Thymus (tissue), 11 donors: ENCODE measurements at regions not wholly inside any gene's neighbourhood (a gene's known extent, or its start where the extent isn't known, plus 50 kb on each side); places are given as distances from the start of the nearest gene placed in this dataset.

Source experiments
- DNase-seq, 9 donors: peaks; one replicate each; pipeline ENCODE4 v3.0.0-alpha.2; 2013; ENCODE audit warnings: low spot score in 9 of 9, low read depth in 6 of 9, missing footprints in 1 of 9
- H3K27ac ChIP-seq, 2 donors: one replicate each; pipeline ENCODE4 v1.5.1; 2013; ENCODE audit warnings: control low read depth in 1 of 2, low read depth in 1 of 2, low read length in 1 of 2, mild to moderate bottlenecking in 1 of 2, moderate library complexity in 1 of 2
- H3K27me3 ChIP-seq, 2 donors: one replicate each; pipeline ENCODE4 v1.5.1; 2013; ENCODE audit warnings: low read length in 1 of 2; ENCODE audit not compliant: control insufficient read depth in 2 of 2, insufficient read depth in 1 of 2
- H3K36me3 ChIP-seq, 2 donors: one replicate each; pipeline ENCODE4 v1.5.1; 2013; ENCODE audit warnings: low read length in 1 of 2, mild to moderate bottlenecking in 1 of 2, moderate library complexity in 1 of 2; ENCODE audit not compliant: control insufficient read depth in 2 of 2, insufficient read depth in 2 of 2
- H3K4me1 ChIP-seq, 2 donors: one replicate each; pipeline ENCODE4 v1.5.1; 2013; ENCODE audit warnings: low read length in 2 of 2; ENCODE audit not compliant: control insufficient read depth in 2 of 2, insufficient read depth in 2 of 2
- H3K4me3 ChIP-seq, 2 donors: one replicate each; pipeline ENCODE4 v1.5.1; 2013; ENCODE audit warnings: low read length in 2 of 2, control low read depth in 1 of 2, mild to moderate bottlenecking in 1 of 2
- H3K9me3 ChIP-seq, 2 donors: one replicate each; pipeline ENCODE4 v1.5.1; 2013; ENCODE audit warnings: low read length in 1 of 2, mild to moderate bottlenecking in 1 of 2; ENCODE audit not compliant: control insufficient read depth in 2 of 2, insufficient read depth in 1 of 2
- WGBS: extraction: QIAGEN DNeasy Blood & Tissue Kit; methylation state at CpG from one replicate; pipeline ENCODE4 v1.1.7; 2013; 5-methylcytosine and 5-hydroxymethylcytosine counted together
- donor health status: healthy.

DNA sequence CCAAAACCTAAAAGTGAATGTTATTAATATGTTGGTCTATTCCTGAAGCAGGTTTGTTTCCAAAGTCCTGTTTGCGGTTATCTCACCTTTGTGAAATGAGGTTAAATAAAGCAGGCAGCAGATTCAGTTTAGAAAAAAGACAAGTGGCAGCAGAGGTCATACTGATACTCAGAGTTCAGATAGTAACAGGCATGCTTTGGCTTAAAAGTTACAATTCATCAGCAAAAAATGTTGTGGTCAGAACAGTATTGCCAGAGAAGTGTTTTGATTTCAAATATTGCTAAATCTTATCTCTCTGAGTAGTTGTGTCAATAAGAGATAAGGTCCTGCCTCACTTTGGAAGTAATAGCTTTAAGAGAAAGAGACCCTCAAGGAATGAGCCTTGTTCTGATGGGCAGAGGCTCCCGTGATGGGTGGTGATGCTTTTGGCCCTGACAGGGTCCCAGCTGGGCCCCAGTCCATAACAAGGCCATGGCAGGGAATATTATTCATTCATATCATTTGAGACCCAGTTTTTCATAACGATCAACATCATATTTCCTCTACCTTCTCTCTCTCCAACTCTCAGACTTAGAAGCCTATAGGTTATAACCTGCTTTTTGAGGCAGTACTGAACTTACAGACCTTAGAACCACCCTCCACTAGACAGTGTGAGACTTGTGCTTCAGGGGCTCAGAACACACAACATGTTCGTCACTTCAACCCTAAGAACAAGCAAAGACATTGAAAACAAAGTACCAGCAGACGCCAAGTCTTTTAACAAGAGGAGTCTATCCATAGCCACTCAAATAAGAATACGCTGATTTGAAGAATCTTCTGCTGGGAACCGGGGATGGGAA lies 58.5 kb upstream of the AHR start:
- Histone ChIP-seq H3K4me3 (no peak overlapping the region), H3K27me3 (no peaks in the 10 kb centered on the region), H3K4me1 (peaks cover 2 to 4% of the 10 kb centered on the region in 2 donors), H3K9me3 (no peaks in the 10 kb centered on the region), H3K27ac (no peak overlapping the region), H3K36me3 (no peaks in the 10 kb centered on the region)
- WGBS, result 87% methylated on average over 7 of the region's 7 CpGs
- no peak for DNase-seq

DNA sequence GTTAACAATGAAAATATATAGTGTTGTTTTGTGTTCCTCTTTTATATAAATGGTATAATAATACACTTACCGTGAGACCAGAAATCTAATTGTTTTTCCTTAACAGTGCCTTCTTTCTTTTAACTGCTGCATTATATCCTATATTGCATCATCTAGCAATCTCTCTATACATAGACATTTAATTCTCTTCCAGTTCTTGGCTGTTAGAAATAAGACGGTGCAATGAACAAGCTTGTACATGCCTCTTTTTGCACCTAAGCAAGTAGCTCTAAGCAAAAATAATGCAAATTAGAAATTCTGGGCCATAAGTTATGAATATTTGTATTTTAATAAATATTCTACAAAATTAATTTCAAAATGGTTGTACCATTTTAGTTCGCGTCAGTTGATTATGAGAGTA lies 55.9 kb upstream of the AHR start:
- H3K27me3 ChIP-seq, result no peaks in the 10 kb centered on the region
- no peaks in the 10 kb centered on the region for H3K36me3 ChIP-seq
- no peak for DNase-seq
- no peak overlapping the region for H3K27ac ChIP-seq
- WGBS, result 97% methylated on average over 4 of the region's 4 CpGs
- H3K4me3 ChIP-seq, result no peak overlapping the region
- no peaks in the 10 kb centered on the region for H3K4me1 ChIP-seq
- no peaks in the 10 kb centered on the region for H3K9me3 ChIP-seq

DNA sequence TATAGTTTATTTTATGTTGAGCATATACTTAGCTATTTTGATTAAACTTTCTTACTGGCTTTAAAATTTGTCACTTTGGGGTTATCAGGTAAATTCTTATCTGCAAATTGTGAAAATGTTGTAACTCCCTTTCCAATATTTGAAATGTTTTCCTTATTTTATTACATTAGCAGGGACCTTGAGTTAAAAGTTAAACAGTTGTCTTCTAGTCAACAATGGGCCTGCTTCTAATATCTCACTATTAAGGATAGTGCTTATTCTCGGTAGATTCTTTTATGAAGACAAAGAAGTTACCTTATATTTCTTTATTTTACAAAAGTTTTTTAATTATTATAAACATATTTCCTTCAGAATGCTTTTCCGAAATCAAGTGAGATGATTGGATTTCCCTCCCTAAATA lies 53.7 kb upstream of the AHR start:
- no peaks in the 10 kb centered on the region for H3K9me3 ChIP-seq
- H3K4me3 ChIP-seq, result no peak overlapping the region
- no peaks in the 10 kb centered on the region for H3K4me1 ChIP-seq
- H3K27me3 ChIP-seq, result no peaks in the 10 kb centered on the region
- DNase-seq, result no peak
- 97% methylated on average over 2 of the region's 2 CpGs for WGBS
- no peaks in the 10 kb centered on the region for H3K36me3 ChIP-seq
- no peak overlapping the region for H3K27ac ChIP-seq

DNA sequence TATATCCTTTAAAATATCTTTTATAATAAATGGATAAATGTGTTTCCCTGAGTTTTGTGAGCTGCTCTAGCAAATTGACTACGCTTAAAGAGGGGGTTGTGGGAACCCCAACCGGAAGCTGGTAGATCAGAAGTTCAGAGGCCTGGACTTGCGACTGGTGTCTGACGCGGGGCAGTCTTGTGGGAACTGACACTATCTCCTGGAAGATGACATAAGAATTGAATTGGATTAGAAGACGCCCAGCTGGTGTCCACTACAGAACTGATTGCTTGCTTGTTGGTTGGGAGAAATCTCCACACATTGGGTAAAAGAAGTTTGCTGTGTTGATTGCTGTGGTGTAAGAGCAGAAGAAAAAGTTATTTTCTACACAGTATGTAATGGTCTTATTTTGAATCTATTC lies 51.1 kb upstream of the AHR start:
- no peak for DNase-seq
- WGBS, result 98% methylated on average over 6 of the region's 6 CpGs
- H3K9me3 ChIP-seq, result no peaks in the 10 kb centered on the region

DNA sequence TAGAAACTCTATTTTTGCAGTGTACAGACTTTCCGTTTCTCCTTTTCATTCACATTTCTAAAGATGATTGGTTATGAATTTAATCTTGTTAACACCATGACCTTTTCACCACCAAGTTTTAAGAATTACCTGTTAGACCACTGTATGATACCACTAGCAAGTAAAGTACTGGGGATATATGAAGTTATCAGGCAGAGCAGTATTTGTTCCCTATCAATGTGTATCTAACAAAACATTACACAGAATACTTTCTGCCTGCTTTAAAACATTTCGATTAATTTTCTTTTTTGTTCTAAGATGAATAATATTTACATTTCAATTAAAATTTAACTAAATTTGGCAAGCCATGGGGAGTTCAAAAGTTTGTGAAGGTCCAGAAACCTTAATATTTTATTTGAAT lies 49.9 kb upstream of the AHR start:
- no peaks in the 10 kb centered on the region for H3K9me3 ChIP-seq
- H3K36me3 ChIP-seq, result no peaks in the 10 kb centered on the region
- no peak for DNase-seq
- H3K4me1 ChIP-seq, result no peaks in the 10 kb centered on the region
- H3K27ac ChIP-seq, result no peak overlapping the region
- H3K4me3 ChIP-seq, result no peak overlapping the region
- H3K27me3 ChIP-seq, result no peaks in the 10 kb centered on the region
- 96% methylated on average over 2 of the region's 2 CpGs for WGBS

More for the DNA sequence above, 51.1 kb upstream of the AHR start:
- no peaks in the 10 kb centered on the region for H3K36me3 ChIP-seq
- H3K27ac ChIP-seq, result peak overlapping the region in 1 of 2 donors; percentile 13
- no peaks in the 10 kb centered on the region for H3K4me1 ChIP-seq
- no peak overlapping the region for H3K4me3 ChIP-seq
- H3K27me3 ChIP-seq, result no peaks in the 10 kb centered on the region
